ENCODE measurements at regions not wholly inside any gene's neighbourhood (a gene's known extent, or its start where the extent isn't known, plus 50 kb on each side); places are given as distances from the start of the nearest gene placed in this dataset.

- no peak for DNase-seq
Measured at GRCh38 chr1:83012950-83013349, 986.0 kb downstream of the TTLL7 start.

DNA sequence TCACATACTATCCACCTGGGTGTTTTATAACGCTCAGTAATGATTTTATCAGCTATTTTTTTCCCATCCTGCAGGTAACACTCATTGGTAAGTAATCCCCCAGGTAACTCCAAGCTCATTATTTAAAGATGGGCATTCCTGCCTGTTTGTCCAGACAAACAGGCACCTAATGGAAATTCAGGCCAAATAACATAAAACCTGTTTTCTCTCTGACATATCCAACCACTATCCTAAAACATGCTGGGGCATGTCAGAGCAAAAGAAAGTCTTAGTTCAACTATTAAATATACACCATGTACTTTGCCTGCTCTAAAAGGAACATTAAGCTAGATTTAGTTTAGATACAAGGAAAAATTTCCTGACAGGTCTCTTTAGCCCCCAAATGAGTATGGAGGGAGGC, 987.7 kb downstream of the TTLL7 start:
- DNase-seq = no peak

DNA sequence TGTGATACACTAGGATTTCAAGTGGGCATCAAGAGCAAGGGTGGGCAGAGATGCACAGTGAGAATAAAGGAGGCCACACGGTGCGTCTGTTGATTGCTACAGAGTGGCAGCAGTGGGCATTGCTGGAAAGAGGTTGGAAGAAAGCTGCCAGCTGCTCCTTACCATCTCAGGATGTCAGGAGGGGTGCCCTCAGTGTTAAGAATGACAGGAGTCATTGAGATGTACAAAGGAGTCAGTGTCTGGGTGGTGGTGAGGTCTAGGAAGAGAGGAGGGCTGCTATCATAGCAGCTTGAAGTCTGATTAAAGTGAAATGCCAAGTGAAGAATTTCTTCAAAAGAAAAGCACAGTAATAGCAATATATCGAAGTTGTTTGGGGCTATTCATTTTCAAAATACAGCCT, 992.7 kb downstream of the TTLL7 start:
- DNase-seq = no peak

DNA sequence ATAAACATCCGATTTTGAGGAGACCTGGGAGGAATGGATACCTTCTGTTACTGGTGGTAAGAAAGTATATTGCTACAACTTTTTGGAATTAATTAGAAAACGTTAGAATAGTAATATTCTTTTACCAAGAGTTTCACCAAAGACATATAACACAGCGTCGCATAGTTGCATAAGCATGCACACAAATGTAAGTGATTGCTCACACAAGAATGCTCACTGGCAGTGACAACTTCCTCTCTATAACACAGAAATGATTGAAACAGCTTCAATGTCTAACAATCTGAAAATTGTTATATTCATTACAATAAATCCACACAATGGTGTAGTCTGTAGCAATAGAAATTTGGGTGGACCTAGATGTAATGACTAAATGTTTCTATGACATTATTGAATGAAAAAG, 998.6 kb downstream of the TTLL7 start:
- DNase-seq = no peak

DNA sequence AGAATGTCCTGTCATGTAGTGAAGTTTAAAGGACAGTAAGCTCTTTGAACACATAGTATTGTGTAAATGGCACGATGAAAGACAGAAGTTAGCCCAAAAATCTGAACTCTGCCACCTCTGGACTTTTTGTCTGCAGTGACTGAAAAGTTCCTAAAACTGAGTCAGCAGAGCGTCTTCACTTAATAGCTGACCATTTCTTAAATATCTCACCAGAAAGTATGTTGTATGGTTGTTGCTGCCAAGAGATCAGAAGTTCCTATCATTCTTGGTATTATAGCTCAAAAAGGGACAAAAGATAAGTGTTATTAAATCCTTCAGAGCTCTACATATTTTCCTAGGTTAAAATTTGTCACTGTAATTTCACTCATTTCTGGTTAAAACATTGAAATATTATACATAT, 1003.0 kb downstream of the TTLL7 start:
- DNase-seq = no peak

GRCh38 chr1:82994616-82995263, 1004.2 kb downstream of the TTLL7 start:
- DNase-seq = no peak

GRCh38 chr1:82991569-82991968, 1007.4 kb downstream of the TTLL7 start:
- no peak for DNase-seq

GRCh38 chr1:82979593-82980236, 1019.2 kb downstream of the TTLL7 start:
- no peak for DNase-seq

- DNase-seq = no peak
Measured at GRCh38 chr1:82978461-82979324, 1020.2 kb downstream of the TTLL7 start.

- no peak for DNase-seq
Measured at GRCh38 chr1:82972841-82973553, 1025.9 kb downstream of the TTLL7 start.

DNA sequence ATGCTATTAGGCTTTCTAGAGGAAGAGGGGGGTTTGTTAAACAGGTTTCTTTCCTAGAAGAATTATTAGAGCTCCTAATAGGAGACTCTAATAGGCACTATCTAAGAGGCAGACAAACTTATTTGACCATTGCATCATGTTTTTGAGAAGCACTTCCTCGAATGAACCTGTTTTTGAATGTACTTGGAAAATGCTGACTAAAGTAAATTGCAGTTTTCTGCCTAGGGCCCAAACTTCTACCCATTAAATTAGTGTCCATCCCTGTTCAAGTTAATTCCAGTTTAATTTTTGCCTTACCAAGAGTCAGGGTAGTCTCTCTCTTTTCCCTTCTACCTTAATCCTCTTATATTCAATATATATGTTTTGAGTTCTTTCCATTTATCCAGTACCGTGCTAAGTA, 1029.6 kb downstream of the TTLL7 start:
- no peak for DNase-seq

DNA sequence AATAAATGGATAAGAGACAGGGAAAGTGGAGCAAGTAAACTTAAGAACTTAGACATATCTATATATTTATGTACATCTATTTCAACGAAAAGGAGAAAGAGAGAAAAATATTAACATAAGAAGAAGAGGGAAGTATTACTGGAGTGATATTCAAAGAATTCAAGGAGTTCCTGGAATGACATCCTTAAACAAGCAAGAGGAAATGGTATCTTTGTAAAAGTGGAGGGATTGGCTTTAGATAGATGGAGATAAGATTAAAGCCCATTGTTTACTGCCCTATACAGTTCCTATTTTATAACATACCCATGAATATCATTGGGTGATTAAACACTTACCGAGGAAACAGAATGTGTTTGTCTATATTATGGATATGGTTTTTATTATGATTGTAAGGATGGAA, 1036.3 kb downstream of the TTLL7 start:
- no peak for DNase-seq

DNA sequence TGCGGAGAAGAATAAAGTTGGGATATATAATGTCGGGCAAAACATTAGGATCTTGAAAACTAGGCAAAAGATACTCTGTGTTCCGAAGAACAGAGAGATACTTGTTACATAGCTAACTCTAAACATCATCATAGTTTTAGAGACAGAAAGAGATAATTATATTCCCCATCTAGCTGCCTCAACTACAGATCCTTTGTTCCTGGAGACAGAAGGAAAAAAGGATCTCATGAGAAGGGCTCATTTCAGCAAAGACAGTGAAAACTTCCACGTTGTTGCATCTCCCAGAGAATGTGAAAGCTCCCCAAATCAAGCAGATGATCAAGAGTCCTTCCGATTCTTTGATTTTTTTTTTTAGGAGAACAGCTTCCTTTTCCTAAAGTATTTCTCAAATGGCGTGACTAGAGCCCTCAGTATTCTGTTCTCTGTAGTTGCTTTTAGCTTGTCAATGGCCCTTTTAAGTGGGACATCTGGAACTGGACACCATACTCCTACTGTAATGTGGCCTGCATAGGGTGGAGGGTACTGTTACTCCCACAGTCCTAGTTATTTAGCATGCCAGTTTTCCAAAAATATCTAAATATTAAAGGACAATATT, 1048.2 kb downstream of the TTLL7 start:
- DNase-seq = no peak

DNA sequence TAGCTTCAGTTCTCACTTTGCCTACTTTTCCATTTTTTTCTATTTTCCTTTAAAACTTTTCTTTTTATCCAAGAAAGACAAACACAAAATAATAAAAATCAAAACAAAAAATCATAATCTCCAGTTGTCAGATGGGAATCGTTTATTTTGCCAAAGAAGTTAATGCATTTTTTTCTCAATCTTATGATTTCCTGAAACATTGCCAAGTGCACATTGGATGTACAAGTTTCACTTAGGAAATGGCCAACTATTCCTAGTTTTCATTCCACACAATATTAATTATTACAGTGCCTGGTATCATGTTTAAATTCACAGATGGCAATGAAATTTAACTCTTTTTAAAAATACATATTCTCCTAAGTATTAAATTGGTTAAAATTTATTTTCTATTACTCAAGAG, 1050.5 kb downstream of the TTLL7 start:
- DNase-seq = no peak

- DNase-seq = no peak
Measured at GRCh38 chr1:82947278-82947677, 1051.7 kb downstream of the TTLL7 start.

DNA sequence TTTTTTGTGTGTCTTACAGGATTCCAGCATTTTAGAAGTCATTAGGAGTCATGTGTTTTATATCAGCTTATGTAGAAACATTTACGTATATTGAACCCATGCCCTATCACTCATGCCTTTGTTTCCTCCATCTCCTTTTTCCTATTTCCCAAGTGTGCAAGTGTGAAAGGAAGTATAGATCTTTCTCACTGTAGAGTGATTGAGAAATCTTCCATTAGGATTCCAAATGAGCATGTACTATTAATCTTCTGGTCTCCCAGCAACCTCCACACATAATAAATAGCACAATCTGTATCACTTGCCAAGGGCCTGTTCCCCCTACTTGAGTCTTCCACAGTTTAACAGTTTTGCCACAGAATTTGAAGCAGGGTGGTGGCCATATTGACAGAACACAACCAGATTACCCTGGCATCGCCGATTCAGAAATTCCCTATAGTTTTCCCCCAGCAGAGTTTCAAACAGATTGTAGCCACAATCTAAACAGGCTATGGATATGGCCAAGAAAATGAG, 1052.8 kb downstream of the TTLL7 start:
- DNase-seq = no peak

DNA sequence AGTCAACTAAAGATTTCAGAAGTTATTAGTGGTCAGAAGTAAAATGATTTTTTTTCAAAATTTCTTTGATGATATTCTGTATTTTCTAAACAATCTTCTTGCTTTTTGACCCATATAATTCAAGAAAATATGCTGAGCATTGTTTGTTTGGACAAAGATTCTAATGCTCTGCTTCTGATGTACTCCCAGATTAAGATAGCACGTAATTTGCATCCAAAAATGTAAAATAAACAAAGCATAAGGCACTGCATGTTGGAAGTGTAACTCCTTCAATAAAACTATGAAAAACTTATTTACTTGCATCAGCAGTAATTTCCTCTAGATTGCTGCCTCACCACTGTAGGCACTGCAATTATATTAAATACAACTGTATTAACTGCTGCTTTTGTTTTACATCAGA, 1054.1 kb downstream of the TTLL7 start:
- DNase-seq = no peak

GRCh38 chr1:82934074-82934473, 1064.9 kb downstream of the TTLL7 start:
- peak; percentile 35 for DNase-seq

GRCh38 chr1:82932727-82933126, 1066.2 kb downstream of the TTLL7 start:
- DNase-seq = no peak

- no peak for DNase-seq
Measured at GRCh38 chr1:82932207-82932606, 1066.7 kb downstream of the TTLL7 start.

GRCh38 chr1:82931006-82931405, 1067.9 kb downstream of the TTLL7 start:
- no peak for DNase-seq

- peak; percentile 32 for DNase-seq
Measured at GRCh38 chr1:82927753-82928152, 1071.2 kb downstream of the TTLL7 start.

- DNase-seq = no peak
Measured at GRCh38 chr1:82924666-82925065, 1074.3 kb downstream of the TTLL7 start.

All from left hindlimb (tissue), 1 donor.